ENCODE measurements at regions not wholly inside any gene's neighbourhood (a gene's known extent, or its start where the extent isn't known, plus 50 kb on each side); places are given as distances from the start of the nearest gene placed in this dataset.

DNA sequence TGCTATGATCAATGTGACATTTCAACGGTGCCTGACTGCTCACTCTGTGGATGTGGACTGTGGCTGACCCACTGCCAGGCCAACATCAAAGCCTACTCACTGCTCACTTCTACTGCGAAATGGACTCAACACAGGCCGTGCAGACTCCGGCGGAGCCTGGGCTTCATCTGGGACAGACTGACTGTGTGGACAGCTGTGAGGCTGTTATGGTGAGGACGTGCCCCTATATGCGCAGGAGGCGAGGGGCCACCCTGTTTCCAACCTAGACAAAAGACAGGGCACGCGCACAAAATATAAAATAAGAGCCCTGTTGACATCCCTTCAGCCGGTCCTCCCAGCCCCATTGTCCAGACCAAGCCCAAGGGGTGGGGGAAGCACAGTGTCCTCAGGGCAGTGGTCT, 514.4 kb upstream of the RAB6C start:
- TF ChIP-seq, protein P1, sequence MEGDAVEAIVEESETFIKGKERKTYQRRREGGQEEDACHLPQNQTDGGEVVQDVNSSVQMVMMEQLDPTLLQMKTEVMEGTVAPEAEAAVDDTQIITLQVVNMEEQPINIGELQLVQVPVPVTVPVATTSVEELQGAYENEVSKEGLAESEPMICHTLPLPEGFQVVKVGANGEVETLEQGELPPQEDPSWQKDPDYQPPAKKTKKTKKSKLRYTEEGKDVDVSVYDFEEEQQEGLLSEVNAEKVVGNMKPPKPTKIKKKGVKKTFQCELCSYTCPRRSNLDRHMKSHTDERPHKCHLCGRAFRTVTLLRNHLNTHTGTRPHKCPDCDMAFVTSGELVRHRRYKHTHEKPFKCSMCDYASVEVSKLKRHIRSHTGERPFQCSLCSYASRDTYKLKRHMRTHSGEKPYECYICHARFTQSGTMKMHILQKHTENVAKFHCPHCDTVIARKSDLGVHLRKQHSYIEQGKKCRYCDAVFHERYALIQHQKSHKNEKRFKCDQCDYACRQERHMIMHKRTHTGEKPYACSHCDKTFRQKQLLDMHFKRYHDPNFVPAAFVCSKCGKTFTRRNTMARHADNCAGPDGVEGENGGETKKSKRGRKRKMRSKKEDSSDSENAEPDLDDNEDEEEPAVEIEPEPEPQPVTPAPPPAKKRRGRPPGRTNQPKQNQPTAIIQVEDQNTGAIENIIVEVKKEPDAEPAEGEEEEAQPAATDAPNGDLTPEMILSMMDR (IDR thresholded peaks at IDR 0.05; ENCODE audit: insufficient read depth, low read length): no peak
- TF ChIP-seq GABPA (IDR thresholded peaks at IDR 0.05; ENCODE audit: low read depth) (no peak), POLR2AphosphoS5 (IDR thresholded peaks at IDR 0.05; ENCODE audit: low read depth) (no peak), SPI1 (IDR thresholded peaks at IDR 0.05; ENCODE audit: borderline replicate concordance, low read depth) (no peak)
- TF ChIP-seq, protein P2, sequence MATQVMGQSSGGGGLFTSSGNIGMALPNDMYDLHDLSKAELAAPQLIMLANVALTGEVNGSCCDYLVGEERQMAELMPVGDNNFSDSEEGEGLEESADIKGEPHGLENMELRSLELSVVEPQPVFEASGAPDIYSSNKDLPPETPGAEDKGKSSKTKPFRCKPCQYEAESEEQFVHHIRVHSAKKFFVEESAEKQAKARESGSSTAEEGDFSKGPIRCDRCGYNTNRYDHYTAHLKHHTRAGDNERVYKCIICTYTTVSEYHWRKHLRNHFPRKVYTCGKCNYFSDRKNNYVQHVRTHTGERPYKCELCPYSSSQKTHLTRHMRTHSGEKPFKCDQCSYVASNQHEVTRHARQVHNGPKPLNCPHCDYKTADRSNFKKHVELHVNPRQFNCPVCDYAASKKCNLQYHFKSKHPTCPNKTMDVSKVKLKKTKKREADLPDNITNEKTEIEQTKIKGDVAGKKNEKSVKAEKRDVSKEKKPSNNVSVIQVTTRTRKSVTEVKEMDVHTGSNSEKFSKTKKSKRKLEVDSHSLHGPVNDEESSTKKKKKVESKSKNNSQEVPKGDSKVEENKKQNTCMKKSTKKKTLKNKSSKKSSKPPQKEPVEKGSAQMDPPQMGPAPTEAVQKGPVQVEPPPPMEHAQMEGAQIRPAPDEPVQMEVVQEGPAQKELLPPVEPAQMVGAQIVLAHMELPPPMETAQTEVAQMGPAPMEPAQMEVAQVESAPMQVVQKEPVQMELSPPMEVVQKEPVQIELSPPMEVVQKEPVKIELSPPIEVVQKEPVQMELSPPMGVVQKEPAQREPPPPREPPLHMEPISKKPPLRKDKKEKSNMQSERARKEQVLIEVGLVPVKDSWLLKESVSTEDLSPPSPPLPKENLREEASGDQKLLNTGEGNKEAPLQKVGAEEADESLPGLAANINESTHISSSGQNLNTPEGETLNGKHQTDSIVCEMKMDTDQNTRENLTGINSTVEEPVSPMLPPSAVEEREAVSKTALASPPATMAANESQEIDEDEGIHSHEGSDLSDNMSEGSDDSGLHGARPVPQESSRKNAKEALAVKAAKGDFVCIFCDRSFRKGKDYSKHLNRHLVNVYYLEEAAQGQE (IDR thresholded peaks at IDR 0.05; ENCODE audit: insufficient replicate concordance, low read depth): no peak
- Histone ChIP-seq H3K27me3 (ENCODE audit: insufficient read depth, poor library complexity, severe bottlenecking) (no peaks in the 10 kb centered on the region), H3K27ac (replicated peaks) (no peak overlapping the region), H3K4me3 (replicated peaks; ENCODE audit: insufficient read depth, low read length) (no peak overlapping the region)
- DNase-seq (ENCODE audit: low read depth in 1 of 2, low spot score in 1 of 2): no peak

DNA sequence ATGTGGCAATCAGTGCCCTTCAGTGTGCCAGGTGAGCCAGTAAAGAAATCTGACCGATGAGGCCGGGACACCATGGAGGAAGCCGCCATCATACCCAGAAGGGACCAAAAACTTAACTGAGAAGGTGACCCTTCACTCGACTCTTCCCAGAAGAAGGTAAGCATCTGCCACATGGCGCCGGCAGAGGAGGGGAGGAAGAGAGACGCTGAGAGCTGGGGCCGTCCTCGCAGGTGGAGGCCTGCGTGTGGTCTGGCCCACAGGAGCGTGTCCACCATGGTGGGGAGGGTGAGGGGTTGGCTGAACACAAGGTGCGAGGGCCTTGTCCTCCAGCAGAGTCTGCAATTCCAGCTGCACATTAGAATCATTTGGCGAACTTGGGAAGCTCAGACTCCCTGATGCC, 513.1 kb upstream of the RAB6C start:
- TF ChIP-seq POLR2AphosphoS5 (IDR thresholded peaks at IDR 0.05; ENCODE audit: low read depth) (no peak), GABPA (IDR thresholded peaks at IDR 0.05; ENCODE audit: low read depth) (no peak), SPI1 (IDR thresholded peaks at IDR 0.05; ENCODE audit: borderline replicate concordance, low read depth) (no peak)
- TF ChIP-seq, protein P1 (IDR thresholded peaks at IDR 0.05; ENCODE audit: insufficient read depth, low read length): no peak
- TF ChIP-seq, protein P2 (IDR thresholded peaks at IDR 0.05; ENCODE audit: insufficient replicate concordance, low read depth): no peak
- Histone ChIP-seq H3K27me3 (ENCODE audit: insufficient read depth, poor library complexity, severe bottlenecking) (no peaks in the 10 kb centered on the region), H3K27ac (replicated peaks) (no peak overlapping the region), H3K4me3 (replicated peaks; ENCODE audit: insufficient read depth, low read length) (no peak overlapping the region)
- no peak for DNase-seq (ENCODE audit: low read depth in 1 of 2, low spot score in 1 of 2)

DNA sequence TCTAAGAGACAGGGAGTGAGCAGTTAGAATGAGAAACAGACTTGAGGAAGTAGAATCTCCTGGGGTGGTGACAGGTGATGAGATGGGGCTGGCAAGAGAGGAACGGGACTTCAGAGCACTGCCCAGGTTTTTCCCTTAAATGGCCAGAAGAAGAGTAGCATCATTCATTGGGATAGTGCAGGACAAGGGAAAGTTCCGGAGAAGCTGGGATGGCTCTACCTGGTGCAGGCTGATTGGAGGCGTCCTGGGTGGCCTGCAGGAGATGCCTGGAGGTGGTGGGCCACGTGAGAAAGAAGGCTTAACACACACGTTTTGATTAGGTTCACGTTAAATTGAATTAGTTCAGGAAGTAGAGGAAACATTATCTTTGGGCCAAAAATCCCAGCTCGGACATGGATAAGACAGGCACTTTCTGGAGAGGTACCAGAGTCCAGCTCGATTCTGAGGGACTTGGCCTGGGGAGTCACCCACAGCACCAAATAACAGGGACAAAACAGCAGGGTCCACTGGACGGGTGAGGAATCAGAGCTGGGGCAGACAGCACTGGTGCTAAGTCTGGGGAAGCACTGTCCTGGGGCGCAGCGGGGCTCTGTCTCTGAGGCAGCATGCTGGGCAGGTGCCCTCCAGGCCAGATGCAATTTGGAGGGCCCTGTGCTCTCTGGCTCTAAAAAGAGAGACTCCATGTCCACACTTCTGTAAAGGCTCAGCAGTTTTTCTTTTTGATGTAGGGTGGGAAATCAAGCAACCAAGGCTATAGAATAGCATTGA, 512.3 kb upstream of the RAB6C start:
- H3K27ac ChIP-seq (replicated peaks): no peak overlapping the region
- H3K4me3 ChIP-seq (replicated peaks; ENCODE audit: insufficient read depth, low read length): no peak overlapping the region
- TF ChIP-seq GABPA (IDR thresholded peaks at IDR 0.05; ENCODE audit: low read depth): no peak
- no peak for TF ChIP-seq POLR2AphosphoS5 (IDR thresholded peaks at IDR 0.05; ENCODE audit: low read depth)
- TF ChIP-seq, protein P1 (IDR thresholded peaks at IDR 0.05; ENCODE audit: insufficient read depth, low read length): no peak
- no peak for TF ChIP-seq SPI1 (IDR thresholded peaks at IDR 0.05; ENCODE audit: borderline replicate concordance, low read depth)
- TF ChIP-seq, protein P2 (IDR thresholded peaks at IDR 0.05; ENCODE audit: insufficient replicate concordance, low read depth): no peak
- no peak for DNase-seq (ENCODE audit: low read depth in 1 of 2, low spot score in 1 of 2)
- H3K27me3 ChIP-seq (ENCODE audit: insufficient read depth, poor library complexity, severe bottlenecking): no peaks in the 10 kb centered on the region

Measured in HL-60 (cell line).